Mesodermal cell (in vitro differentiated cells): ENCODE measurements at regions not wholly inside any gene's neighbourhood (a gene's known extent, or its start where the extent isn't known, plus 50 kb on each side); places are given as distances from the start of the nearest gene placed in this dataset.

Experiments used
- H3K27ac ChIP-seq: 2 replicates; pipeline ENCODE4 v1.7.0; 2013; ENCODE audit warnings: mild to moderate bottlenecking, low read depth, low read length, moderate library complexity; ENCODE audit not compliant: severe bottlenecking
- H3K36me3 ChIP-seq: 2 replicates; pipeline ENCODE4 v1.7.1; 2013; ENCODE audit warnings: mild to moderate bottlenecking, low read length, moderate library complexity; ENCODE audit not compliant: control insufficient read depth, insufficient read depth
- H3K4me1 ChIP-seq: one replicate; pipeline ENCODE4 v1.7.1; 2013; ENCODE audit warnings: mild to moderate bottlenecking, low read length; ENCODE audit not compliant: insufficient read depth, control insufficient read depth, poor library complexity, severe bottlenecking
- H3K4me3 ChIP-seq: 2 replicates; pipeline ENCODE4 v1.7.0; 2013; ENCODE audit warnings: low read length, control low read depth, mild to moderate bottlenecking; ENCODE audit not compliant: insufficient read depth, poor library complexity, severe bottlenecking; ENCODE audit errors: extremely low read depth
- H3K9me3 ChIP-seq: 2 replicates; pipeline ENCODE4 v1.7.1; 2013; ENCODE audit warnings: mild to moderate bottlenecking, low read length, moderate library complexity; ENCODE audit not compliant: control insufficient read depth
- WGBS, 2 experiments: methylation state at CpG; one replicate each; pipeline ENCODE4 v1.1.5; 2013; ENCODE audit warnings: missing lambda C conversion rate in 2 of 2; ENCODE audit not compliant: insufficient coverage in 2 of 2; 5-methylcytosine and 5-hydroxymethylcytosine counted together

DNA sequence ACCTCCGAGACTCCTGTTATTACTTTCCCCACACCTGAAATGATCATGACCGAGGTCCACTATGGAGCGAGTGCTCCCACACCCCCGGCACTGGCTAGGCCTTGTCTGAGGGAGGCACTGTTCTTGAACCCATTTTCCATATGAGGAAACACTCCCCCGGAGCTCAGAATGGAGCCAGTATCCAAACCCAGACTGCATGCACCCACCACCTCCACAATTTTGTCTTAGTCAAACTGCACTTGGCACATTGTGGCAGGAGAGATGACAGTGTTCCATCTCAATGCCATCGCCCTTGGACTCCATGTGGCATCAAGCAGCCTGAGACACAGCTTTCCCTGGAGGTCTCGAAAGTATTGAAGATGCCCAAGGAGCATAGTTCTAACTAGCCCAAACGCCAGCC, 154.1 kb downstream of the NUP210 start:
- Histone ChIP-seq H3K27ac (no peak overlapping the region), H3K4me1 (peaks cover 17% of the 10 kb centered on the region), H3K36me3 (no peaks in the 10 kb centered on the region), H3K9me3 (peaks cover 4% of the 10 kb centered on the region), H3K4me3 (no peak overlapping the region)
- WGBS, 2 experiments, result 96% methylated on average over 7 of the region's 8 CpGs

DNA sequence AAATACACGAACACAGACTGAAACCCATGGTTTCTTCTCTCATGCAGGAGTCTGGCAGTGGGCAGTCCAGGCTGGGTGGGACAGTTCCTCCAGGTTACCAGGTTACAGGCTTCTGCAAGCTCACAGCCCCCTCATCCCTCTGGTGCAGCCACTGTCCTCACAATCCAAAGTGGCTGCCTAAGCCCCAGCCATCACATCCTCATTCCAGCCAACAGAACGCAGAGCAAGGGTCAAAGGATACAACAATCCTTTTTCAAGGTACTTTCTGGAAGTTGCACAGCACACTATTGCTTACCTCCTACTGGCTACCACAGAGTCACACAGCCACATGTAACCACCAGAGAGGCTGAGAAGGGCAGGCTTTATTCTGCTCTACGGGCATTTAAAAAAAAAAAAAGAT, 154.6 kb downstream of the NUP210 start:
- WGBS, 2 experiments, result 96 to 100% methylated on average over 2 of the region's 3 CpGs
- H3K27ac ChIP-seq, result no peak overlapping the region
- H3K4me3 ChIP-seq, result no peak overlapping the region
- no peaks in the 10 kb centered on the region for H3K36me3 ChIP-seq
- peaks cover 4% of the 10 kb centered on the region for H3K9me3 ChIP-seq
- peaks cover 17% of the 10 kb centered on the region for H3K4me1 ChIP-seq

DNA sequence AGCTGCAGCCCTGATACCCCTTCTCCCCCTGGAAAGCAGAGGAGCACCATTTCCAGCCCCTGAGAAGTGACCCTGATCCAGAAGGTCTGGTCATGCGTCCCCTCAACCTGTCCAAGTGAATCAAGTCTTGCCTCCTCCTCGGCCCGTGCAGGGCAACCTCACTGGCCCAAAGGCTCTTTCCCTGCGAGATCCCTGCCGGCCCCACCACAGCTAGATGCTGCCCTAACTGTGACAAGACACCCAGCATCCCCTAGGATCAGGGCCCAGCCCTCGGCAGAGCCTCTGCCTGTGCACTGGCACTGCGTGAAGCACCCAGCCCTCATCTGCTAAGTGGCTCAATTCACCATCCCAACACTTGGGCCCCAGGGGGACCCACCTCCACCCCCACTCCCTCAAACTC, 155.1 kb downstream of the NUP210 start:
- Histone ChIP-seq H3K4me1 (peaks cover 17% of the 10 kb centered on the region), H3K9me3 (peaks cover 4% of the 10 kb centered on the region), H3K4me3 (no peak overlapping the region), H3K36me3 (no peaks in the 10 kb centered on the region), H3K27ac (no peak overlapping the region)
- 94 to 97% methylated on average over 6 to 7 of the region's 7 CpGs for WGBS, 2 experiments

DNA sequence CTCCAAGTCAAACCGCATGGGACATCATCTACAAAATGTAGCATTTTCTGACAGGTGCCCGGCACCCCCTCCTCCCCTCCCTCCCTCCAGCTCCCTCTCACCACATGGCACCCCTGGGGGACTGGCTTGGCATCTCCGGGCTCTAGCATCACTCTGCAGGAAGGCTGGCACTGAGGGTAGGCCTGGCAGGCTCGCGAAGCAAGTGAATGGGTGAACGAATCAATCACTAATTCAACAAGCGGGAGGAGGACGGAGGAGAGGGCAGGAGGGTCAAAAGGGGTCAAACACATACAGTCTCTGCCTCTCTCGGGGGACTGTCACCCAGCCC, 155.7 kb downstream of the NUP210 start:
- 83 to 91% methylated on average over 7 to 8 of the region's 9 CpGs for WGBS, 2 experiments

DNA sequence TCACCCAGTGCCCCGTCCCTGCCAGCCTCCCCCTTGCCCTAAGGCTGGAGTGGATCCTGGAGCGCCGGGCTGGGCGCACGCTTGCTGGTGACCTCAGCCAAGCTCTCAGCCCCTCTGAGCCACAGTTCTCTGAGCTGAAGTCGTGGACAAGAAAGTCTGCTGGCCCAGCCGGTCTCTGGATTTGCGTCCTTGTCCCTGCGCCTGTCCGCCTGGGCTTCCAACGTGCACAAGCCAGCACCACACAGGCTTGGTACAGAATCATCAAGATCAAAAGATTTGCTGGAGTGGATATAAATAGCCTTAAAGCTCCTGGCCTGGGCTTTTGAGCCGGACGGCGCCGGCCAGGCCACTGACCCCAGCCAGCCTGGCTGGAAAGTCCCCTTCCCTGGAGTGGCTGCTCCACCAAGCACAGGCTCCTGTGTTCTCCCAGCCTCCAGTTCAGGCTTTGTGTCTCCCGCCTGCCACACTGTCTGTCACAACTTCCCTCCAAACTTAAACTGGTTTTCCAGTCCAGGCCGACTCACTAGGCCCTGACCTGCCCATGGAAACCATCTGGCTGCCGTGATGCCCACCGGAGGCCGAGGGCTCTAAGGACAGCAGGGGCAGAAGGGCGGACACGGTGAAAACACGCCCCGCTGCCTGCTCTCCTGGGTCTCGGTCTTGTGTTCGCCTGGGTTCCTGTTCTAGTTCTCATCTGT, 156.2 kb downstream of the NUP210 start:
- Histone ChIP-seq H3K36me3 (no peaks in the 10 kb centered on the region), H3K9me3 (peaks cover 4% of the 10 kb centered on the region), H3K27ac (peak overlapping the region; percentile 71), H3K4me3 (no peak overlapping the region), H3K4me1 (peaks cover 18% of the 10 kb centered on the region)
- 86 to 92% methylated on average over 18 to 26 of the region's 26 CpGs for WGBS, 2 experiments

More for the DNA sequence above, 155.7 kb downstream of the NUP210 start:
- no peak overlapping the region for H3K4me3 ChIP-seq
- peaks cover 17% of the 10 kb centered on the region for H3K4me1 ChIP-seq
- H3K36me3 ChIP-seq, result no peaks in the 10 kb centered on the region
- peak overlapping the region; percentile 71 for H3K27ac ChIP-seq
- H3K9me3 ChIP-seq, result peaks cover 4% of the 10 kb centered on the region

DNA sequence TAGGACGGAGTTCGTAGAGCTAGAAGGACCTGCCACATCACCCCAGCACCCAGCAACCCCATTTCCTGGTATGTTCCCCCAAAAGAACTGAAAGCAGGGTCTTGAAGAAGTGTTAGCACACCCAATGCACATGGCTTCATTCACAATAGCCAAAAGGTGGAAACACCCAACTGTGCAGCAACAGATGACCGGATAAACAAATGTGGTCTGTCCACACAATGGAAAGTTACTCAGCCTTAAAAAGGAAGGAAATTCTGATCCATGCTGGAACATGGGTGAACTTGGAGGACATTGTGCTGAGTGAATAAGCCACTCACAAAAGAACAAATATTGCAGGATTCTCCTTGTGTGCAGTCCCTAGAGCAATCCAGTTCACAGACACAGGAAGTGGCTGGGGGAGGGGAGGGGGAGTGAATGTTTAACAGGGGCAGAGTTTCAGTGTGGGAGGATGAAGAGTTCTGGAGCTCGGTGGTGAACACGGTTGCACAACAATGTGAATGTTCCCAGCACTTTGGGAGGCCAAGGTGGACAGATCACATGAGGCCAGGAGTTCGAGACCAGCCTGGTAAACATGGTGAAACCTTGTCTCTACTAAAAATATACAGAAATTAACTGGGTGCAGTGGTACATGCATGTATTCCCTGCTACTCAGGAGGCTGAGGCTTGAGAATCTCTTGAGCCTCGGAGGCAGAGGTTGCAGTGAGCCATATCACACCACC, 157.5 kb downstream of the NUP210 start:
- Histone ChIP-seq H3K36me3 (no peaks in the 10 kb centered on the region), H3K27ac (peak overlapping the region; percentile 32), H3K4me1 (peaks cover 19% of the 10 kb centered on the region), H3K9me3 (peaks cover 4% of the 10 kb centered on the region), H3K4me3 (no peak overlapping the region)
- WGBS, 2 experiments, result 76 to 86% methylated on average over 6 of the region's 7 CpGs

DNA sequence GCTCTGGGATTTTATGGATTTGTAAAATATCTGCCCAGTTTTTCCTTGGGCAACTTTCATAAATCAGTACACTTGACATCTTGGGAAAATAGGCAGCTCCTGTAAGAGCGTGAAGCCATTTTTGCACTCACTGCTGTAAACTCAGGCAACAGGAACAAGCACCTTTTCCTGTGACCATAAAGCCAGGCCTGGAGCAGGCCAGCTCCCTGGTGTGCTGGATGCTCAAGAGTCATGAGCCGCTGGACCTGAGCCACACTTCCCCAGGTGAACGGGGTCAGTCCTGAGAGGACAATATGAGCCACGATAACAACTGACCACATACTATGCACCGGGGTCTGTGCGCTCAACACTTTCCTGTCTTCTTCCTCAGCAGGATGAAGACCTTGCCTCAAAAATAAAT, 158.2 kb downstream of the NUP210 start:
- Histone ChIP-seq H3K4me3 (no peak overlapping the region), H3K4me1 (peaks cover 22% of the 10 kb centered on the region), H3K36me3 (no peaks in the 10 kb centered on the region), H3K9me3 (peaks cover 4% of the 10 kb centered on the region), H3K27ac (peak overlapping the region; percentile 16)
- 92 to 97% methylated on average over 4 to 5 of the region's 6 CpGs for WGBS, 2 experiments

DNA sequence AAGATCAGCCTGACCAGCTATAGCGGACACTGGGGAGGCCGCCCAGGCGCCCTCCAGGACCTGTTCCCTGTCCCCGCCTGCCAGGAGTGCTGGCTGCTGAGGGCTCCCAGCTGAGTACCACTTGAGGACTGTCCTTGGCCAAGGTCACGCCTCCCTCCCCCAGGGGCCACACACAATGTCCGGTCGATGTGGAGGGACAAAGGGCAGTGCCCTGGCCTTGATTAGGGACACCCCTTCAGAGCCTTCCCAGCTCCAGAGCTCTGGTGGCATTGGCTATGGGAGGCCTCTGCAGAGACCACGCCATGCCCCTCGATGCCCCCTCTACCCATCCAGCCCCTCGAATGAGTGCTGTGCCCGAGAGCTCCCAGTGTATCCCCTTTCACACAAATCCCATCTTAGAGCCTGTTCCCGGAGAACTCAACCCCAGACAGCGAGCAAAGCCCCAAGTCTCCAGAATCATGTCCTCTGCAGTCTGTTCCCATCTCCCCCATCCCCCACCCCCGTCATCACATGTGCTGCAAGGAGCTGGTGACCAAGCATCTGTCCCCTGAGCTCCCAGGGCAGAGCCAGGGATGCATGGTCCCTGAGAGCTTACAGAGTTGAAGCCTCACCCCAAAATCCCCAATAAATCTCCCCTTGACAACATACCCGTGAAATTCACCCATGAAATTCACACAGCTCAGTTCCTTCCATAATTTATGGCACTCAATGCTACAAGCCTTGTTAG, 158.9 kb downstream of the NUP210 start:
- Histone ChIP-seq H3K27ac (no peak overlapping the region), H3K4me1 (peaks cover 22% of the 10 kb centered on the region), H3K9me3 (peaks cover 4% of the 10 kb centered on the region), H3K4me3 (no peak overlapping the region), H3K36me3 (no peaks in the 10 kb centered on the region)
- WGBS, 2 experiments, result 91 to 96% methylated on average over 13 to 14 of the region's 15 CpGs

DNA sequence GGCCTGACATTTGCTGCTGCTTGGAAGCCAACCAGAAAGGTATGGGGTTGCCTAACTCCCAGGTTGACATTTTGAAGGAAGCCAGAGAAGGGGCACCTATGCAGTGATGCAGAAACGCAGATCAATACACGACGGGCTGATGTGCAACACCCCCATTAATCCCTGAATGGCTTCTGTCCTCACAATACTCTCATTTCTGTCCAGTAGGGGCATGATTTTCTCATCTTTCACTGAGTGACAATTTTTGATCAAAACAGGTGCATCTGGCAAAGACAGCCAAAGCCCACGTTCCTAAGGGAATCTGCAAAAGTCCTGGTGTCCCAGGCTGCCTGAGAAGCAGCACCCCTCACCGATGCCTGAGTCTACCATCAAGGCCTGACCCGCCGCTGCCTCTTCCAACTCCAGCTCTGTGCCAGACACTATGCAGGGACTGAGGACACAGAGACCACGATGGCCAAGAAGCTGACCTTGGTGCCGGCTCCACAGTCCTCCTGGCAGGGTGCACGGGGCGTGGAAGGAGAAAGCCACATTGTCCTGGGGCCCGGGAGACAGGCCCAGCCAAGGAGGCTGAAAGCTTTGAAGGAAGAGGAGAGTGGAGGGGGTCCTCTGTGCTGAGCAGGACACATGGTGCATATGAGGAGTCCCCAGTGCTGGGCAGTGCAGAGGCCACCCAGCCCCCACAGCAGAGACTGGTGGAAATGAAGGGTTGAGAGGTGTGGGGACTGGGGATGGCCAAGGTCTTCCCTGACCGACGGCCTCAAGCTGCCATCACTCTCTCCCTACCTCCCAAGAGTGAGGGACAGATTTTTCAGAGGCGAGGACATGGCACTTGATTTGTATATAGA, 159.6 kb downstream of the NUP210 start:
- H3K36me3 ChIP-seq, result no peaks in the 10 kb centered on the region
- WGBS, 2 experiments, result 91 to 92% methylated on average over 12 of the region's 15 CpGs

DNA sequence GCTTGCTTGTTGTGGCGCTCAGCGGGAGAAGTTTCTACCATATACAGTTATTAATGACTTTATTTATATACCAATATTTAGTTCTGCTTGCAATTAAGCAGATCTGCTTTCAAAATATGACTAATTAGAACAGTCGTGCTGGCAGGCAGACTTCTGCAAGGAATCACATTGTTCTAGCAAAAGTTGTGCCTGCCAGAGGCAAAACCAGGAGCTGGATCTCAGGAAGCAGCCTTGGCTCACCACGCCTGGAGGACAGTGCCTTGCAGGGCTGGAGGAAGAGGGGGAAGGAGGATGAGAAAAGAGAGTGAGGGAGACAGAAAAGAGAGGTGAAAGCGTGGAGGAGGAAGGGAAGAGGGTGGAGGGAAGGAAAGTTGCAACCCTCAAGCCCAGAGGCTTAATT, 160.3 kb downstream of the NUP210 start:
- Histone ChIP-seq H3K9me3 (no peaks in the 10 kb centered on the region), H3K4me3 (no peak overlapping the region), H3K27ac (no peak overlapping the region), H3K36me3 (no peaks in the 10 kb centered on the region), H3K4me1 (peaks cover 22% of the 10 kb centered on the region)
- 64 to 70% methylated on average over 3 of the region's 5 CpGs for WGBS, 2 experiments

More for the DNA sequence above, 159.6 kb downstream of the NUP210 start:
- H3K27ac ChIP-seq, result no peak overlapping the region
- H3K9me3 ChIP-seq, result peaks cover 2% of the 10 kb centered on the region
- H3K4me1 ChIP-seq, result peaks cover 22% of the 10 kb centered on the region
- no peak overlapping the region for H3K4me3 ChIP-seq
